OCI-LY7 (cell line): ENCODE measurements at regions not wholly inside any gene's neighbourhood (a gene's known extent, or its start where the extent isn't known, plus 50 kb on each side); places are given as distances from the start of the nearest gene placed in this dataset.

Source experiments
- EZH2phosphoT487 ChIP-seq: fragments of 200-600 bp; sonication (generic); IDR thresholded peaks from 2 replicates; pipeline ENCODE4 v1.6.1; 2018; ENCODE audit warnings: low read depth, borderline replicate concordance, mild to moderate bottlenecking, mixed run types, antibody characterized with exemption, low read length, moderate library complexity, mixed read lengths
- TF ChIP-seq, protein P1 (sequence below): fragments of 200-600 bp; sonication (generic); conservative IDR thresholded peaks from 2 replicates; pipeline ENCODE4 v1.5.1; 2014; ENCODE audit warnings: mild to moderate bottlenecking, antibody characterized with exemption, low read length, moderate library complexity, mixed read lengths

DNA sequence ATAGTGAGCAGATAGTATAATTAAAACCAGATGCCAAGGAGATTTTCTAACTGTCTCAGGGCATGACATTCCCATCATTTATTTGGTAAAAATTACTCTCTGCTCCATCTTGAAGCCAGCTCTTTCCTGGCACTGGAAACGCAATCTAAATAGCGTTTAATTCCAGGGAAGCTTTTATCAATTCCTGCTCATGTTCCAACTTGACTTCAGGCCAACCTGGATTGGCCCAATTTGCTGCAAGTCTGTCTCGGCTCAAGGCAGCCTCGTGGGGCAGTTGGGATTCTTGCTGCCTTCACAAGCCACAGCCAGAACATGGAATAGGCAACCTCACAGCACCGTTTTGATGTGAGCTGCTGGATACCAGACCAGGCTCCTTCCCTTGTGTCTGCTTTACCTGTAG is 1255.9 kb downstream of the TBC1D22A start:
- TF ChIP-seq, protein P1, sequence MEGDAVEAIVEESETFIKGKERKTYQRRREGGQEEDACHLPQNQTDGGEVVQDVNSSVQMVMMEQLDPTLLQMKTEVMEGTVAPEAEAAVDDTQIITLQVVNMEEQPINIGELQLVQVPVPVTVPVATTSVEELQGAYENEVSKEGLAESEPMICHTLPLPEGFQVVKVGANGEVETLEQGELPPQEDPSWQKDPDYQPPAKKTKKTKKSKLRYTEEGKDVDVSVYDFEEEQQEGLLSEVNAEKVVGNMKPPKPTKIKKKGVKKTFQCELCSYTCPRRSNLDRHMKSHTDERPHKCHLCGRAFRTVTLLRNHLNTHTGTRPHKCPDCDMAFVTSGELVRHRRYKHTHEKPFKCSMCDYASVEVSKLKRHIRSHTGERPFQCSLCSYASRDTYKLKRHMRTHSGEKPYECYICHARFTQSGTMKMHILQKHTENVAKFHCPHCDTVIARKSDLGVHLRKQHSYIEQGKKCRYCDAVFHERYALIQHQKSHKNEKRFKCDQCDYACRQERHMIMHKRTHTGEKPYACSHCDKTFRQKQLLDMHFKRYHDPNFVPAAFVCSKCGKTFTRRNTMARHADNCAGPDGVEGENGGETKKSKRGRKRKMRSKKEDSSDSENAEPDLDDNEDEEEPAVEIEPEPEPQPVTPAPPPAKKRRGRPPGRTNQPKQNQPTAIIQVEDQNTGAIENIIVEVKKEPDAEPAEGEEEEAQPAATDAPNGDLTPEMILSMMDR: no peak
- no peak for TF ChIP-seq EZH2phosphoT487
